H1 (cell line): ENCODE measurements at regions not wholly inside any gene's neighbourhood (a gene's known extent, or its start where the extent isn't known, plus 50 kb on each side); places are given as distances from the start of the nearest gene placed in this dataset.

ENCODE experiments used
- HDAC2 ChIP-seq, 2 experiments: fragments of 300-600 bp in 1 of 2; sonication (generic) in 1 of 2; IDR thresholded peaks; 2 replicates each; pipeline ENCODE4 v1.6.1; 2011 to 2012; ENCODE audit warnings: low read depth in 2 of 2, low read length in 2 of 2, mild to moderate bottlenecking in 2 of 2, moderate library complexity in 2 of 2, borderline replicate concordance in 1 of 2, inconsistent platforms in 1 of 2
- NANOG ChIP-seq: IDR thresholded peaks from 2 replicates; pipeline ENCODE4 v1.6.1; 2011; ENCODE audit warnings: low read length, low read depth, mild to moderate bottlenecking, inconsistent platforms; ENCODE audit not compliant: insufficient read depth, poor library complexity, severe bottlenecking
- PHF8 ChIP-seq: fragments of 200-600 bp; sonication (generic); conservative IDR thresholded peaks from 2 replicates; pipeline ENCODE4 v1.7.1; 2012; ENCODE audit warnings: low read depth, mild to moderate bottlenecking, inconsistent platforms, low read length, moderate library complexity
- RBBP5 ChIP-seq: IDR thresholded peaks from 2 replicates; pipeline ENCODE4 v1.7.1; 2012; ENCODE audit warnings: low read depth, mild to moderate bottlenecking, inconsistent platforms, low read length, moderate library complexity, borderline replicate concordance
- SRF ChIP-seq: IDR thresholded peaks from 2 replicates; pipeline ENCODE4 v1.6.1; 2011; ENCODE audit warnings: mild to moderate bottlenecking, low read depth, low read length, moderate library complexity
- TF ChIP-seq, protein P1 (sequence below): fragments of 300-600 bp; sonication (generic); IDR thresholded peaks from 2 replicates; pipeline ENCODE4 v1.7.1; 2012; ENCODE audit warnings: low read length, moderate library complexity, mild to moderate bottlenecking, inconsistent platforms; ENCODE audit not compliant: insufficient replicate concordance
- TF ChIP-seq, protein P2 (sequence below), 3 experiments: IDR thresholded peaks; 1 replicate in 2 of 3; 2 replicates in 1 of 3; pipeline versions ENCODE4 v1.5.1 to v1.6.1; 2011; ENCODE audit warnings: low read length in 3 of 3, mild to moderate bottlenecking in 3 of 3, inconsistent platforms in 2 of 3, low read depth in 1 of 3, moderate library complexity in 1 of 3; ENCODE audit not compliant: insufficient read depth in 1 of 3; ENCODE audit errors: control extremely low read depth in 1 of 3

DNA sequence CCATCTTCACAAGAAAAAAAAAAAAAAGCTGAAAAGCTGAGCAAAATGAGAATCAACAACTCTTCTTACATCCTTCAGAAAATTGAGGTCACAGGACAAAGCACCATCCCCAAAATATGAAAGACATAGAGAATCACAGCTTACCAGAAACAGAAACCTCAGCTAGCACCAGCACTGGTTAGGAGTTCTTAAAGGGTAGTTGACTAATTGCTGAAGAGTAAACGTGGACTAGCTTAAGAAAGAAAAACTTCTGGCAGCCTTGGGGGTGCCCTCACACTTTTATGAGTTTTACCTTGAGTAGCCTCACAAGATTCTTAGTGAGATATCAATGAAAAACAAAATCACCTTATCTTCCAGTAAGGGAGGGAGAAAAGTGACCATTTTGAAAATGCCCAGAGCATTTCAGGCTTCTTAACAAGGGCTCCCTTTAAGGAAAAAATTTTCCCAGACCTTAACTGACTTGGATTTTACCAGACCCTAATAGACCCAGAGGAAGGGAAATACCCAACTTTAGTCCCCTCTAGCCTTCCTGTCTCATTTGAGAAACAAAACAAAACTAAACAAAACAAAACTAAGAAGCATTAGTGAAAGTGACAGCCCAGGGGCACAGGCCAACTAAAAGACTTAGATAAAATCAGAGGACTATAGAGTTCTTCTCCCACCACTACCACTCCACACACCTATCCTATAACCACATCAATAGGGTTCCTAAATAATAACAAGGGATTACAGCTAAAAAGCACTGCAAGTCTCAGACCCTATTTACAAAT is 888.6 kb downstream of the DIAPH3 start (continued):
- TF ChIP-seq, protein P1, sequence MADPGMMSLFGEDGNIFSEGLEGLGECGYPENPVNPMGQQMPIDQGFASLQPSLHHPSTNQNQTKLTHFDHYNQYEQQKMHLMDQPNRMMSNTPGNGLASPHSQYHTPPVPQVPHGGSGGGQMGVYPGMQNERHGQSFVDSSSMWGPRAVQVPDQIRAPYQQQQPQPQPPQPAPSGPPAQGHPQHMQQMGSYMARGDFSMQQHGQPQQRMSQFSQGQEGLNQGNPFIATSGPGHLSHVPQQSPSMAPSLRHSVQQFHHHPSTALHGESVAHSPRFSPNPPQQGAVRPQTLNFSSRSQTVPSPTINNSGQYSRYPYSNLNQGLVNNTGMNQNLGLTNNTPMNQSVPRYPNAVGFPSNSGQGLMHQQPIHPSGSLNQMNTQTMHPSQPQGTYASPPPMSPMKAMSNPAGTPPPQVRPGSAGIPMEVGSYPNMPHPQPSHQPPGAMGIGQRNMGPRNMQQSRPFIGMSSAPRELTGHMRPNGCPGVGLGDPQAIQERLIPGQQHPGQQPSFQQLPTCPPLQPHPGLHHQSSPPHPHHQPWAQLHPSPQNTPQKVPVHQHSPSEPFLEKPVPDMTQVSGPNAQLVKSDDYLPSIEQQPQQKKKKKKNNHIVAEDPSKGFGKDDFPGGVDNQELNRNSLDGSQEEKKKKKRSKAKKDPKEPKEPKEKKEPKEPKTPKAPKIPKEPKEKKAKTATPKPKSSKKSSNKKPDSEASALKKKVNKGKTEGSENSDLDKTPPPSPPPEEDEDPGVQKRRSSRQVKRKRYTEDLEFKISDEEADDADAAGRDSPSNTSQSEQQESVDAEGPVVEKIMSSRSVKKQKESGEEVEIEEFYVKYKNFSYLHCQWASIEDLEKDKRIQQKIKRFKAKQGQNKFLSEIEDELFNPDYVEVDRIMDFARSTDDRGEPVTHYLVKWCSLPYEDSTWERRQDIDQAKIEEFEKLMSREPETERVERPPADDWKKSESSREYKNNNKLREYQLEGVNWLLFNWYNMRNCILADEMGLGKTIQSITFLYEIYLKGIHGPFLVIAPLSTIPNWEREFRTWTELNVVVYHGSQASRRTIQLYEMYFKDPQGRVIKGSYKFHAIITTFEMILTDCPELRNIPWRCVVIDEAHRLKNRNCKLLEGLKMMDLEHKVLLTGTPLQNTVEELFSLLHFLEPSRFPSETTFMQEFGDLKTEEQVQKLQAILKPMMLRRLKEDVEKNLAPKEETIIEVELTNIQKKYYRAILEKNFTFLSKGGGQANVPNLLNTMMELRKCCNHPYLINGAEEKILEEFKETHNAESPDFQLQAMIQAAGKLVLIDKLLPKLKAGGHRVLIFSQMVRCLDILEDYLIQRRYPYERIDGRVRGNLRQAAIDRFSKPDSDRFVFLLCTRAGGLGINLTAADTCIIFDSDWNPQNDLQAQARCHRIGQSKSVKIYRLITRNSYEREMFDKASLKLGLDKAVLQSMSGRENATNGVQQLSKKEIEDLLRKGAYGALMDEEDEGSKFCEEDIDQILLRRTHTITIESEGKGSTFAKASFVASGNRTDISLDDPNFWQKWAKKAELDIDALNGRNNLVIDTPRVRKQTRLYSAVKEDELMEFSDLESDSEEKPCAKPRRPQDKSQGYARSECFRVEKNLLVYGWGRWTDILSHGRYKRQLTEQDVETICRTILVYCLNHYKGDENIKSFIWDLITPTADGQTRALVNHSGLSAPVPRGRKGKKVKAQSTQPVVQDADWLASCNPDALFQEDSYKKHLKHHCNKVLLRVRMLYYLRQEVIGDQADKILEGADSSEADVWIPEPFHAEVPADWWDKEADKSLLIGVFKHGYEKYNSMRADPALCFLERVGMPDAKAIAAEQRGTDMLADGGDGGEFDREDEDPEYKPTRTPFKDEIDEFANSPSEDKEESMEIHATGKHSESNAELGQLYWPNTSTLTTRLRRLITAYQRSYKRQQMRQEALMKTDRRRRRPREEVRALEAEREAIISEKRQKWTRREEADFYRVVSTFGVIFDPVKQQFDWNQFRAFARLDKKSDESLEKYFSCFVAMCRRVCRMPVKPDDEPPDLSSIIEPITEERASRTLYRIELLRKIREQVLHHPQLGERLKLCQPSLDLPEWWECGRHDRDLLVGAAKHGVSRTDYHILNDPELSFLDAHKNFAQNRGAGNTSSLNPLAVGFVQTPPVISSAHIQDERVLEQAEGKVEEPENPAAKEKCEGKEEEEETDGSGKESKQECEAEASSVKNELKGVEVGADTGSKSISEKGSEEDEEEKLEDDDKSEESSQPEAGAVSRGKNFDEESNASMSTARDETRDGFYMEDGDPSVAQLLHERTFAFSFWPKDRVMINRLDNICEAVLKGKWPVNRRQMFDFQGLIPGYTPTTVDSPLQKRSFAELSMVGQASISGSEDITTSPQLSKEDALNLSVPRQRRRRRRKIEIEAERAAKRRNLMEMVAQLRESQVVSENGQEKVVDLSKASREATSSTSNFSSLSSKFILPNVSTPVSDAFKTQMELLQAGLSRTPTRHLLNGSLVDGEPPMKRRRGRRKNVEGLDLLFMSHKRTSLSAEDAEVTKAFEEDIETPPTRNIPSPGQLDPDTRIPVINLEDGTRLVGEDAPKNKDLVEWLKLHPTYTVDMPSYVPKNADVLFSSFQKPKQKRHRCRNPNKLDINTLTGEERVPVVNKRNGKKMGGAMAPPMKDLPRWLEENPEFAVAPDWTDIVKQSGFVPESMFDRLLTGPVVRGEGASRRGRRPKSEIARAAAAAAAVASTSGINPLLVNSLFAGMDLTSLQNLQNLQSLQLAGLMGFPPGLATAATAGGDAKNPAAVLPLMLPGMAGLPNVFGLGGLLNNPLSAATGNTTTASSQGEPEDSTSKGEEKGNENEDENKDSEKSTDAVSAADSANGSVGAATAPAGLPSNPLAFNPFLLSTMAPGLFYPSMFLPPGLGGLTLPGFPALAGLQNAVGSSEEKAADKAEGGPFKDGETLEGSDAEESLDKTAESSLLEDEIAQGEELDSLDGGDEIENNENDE = no peak
- TF ChIP-seq RBBP5 (no peak), SRF (no peak), NANOG (no peak), HDAC2 (IDR thresholded peaks at IDR 0.05; ENCODE audit: borderline replicate concordance in 1 of 2, low read depth in 2 of 2, low read length in 2 of 2) (no peak), PHF8 (no peak)
- TF ChIP-seq, protein P2, sequence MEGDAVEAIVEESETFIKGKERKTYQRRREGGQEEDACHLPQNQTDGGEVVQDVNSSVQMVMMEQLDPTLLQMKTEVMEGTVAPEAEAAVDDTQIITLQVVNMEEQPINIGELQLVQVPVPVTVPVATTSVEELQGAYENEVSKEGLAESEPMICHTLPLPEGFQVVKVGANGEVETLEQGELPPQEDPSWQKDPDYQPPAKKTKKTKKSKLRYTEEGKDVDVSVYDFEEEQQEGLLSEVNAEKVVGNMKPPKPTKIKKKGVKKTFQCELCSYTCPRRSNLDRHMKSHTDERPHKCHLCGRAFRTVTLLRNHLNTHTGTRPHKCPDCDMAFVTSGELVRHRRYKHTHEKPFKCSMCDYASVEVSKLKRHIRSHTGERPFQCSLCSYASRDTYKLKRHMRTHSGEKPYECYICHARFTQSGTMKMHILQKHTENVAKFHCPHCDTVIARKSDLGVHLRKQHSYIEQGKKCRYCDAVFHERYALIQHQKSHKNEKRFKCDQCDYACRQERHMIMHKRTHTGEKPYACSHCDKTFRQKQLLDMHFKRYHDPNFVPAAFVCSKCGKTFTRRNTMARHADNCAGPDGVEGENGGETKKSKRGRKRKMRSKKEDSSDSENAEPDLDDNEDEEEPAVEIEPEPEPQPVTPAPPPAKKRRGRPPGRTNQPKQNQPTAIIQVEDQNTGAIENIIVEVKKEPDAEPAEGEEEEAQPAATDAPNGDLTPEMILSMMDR (IDR thresholded peaks at IDR 0.05; ENCODE audit: control extremely low read depth in 1 of 3, insufficient read depth in 1 of 3, low read depth in 1 of 3, low read length in 3 of 3) = no peak
